Nephron progenitor cell (in vitro differentiated cells): ENCODE measurements at regions not wholly inside any gene's neighbourhood (a gene's known extent, or its start where the extent isn't known, plus 50 kb on each side); places are given as distances from the start of the nearest gene placed in this dataset.
"Not testable (repeated sequence)": the region's sequence is repeated elsewhere in the genome, so short reads cannot be mapped to it uniquely, and the experiment has no call there.

ENCODE experiments used
- DNase-seq: peaks from one replicate; pipeline ENCODE4 v3.0.0; 2021
- H3K27ac Mint-ChIP-seq: 2 replicates; pipeline ENCODE4 v1.8.0; 2021; ENCODE audit warnings: mild to moderate bottlenecking, moderate library complexity, mixed read lengths
- H3K27me3 Mint-ChIP-seq: 2 replicates; pipeline ENCODE4 v1.8.0; 2021; ENCODE audit warnings: mild to moderate bottlenecking, low read depth, mixed read lengths; ENCODE audit not compliant: poor library complexity
- H3K36me3 Mint-ChIP-seq: 2 replicates; pipeline ENCODE4 v1.8.0; 2021; ENCODE audit warnings: low read depth, mixed read lengths
- H3K4me1 Mint-ChIP-seq: 2 replicates; pipeline ENCODE4 v1.8.0; 2021; ENCODE audit warnings: mixed read lengths
- H3K4me3 Mint-ChIP-seq: 2 replicates; pipeline ENCODE4 v1.8.0; 2021; ENCODE audit warnings: mild to moderate bottlenecking, moderate library complexity, mixed read lengths
- H3K9me3 Mint-ChIP-seq: 2 replicates; pipeline ENCODE4 v1.8.0; 2021; ENCODE audit warnings: mild to moderate bottlenecking, moderate library complexity, mixed read lengths
- CTCF ChIP-seq: fragments of 200-600 bp; sonication (generic); IDR thresholded peaks from 2 replicates; pipeline ENCODE4 v1.5.0; 2021; ENCODE audit warnings: antibody characterized with exemption

- H3K9me3 Mint-ChIP-seq: peaks cover 10% of the 10 kb centered on the region
- H3K27ac Mint-ChIP-seq: no peak overlapping the region
- no peak overlapping the region for H3K4me3 Mint-ChIP-seq
- peaks cover 8% of the 10 kb centered on the region for H3K36me3 Mint-ChIP-seq
- no peaks in the 10 kb centered on the region for H3K27me3 Mint-ChIP-seq
- no peak for DNase-seq
- no peak for TF ChIP-seq CTCF
- no peaks in the 10 kb centered on the region for H3K4me1 Mint-ChIP-seq
Observed at GRCh38 chrX:125681058-125681457, 361.4 kb downstream of the TEX13C start.

- Mint-ChIP-seq H3K9me3 (peaks cover 8% of the 10 kb centered on the region), H3K4me3 (no peak overlapping the region), H3K4me1 (no peaks in the 10 kb centered on the region)
Observed at GRCh38 chrX:125681507-125681906, 361.8 kb downstream of the TEX13C start.

GRCh38 chrX:125690522-125690921 lies 370.9 kb downstream of the TEX13C start:
- H3K27ac Mint-ChIP-seq, H3K4me1 Mint-ChIP-seq, H3K27me3 Mint-ChIP-seq, H3K4me3 Mint-ChIP-seq, H3K36me3 Mint-ChIP-seq, H3K9me3 Mint-ChIP-seq, DNase-seq: not testable (repeated sequence)

More at GRCh38 chrX:125681507-125681906, 361.8 kb downstream of the TEX13C start:
- DNase-seq: no peak
- Mint-ChIP-seq H3K36me3 (peaks cover 7% of the 10 kb centered on the region), H3K27ac (no peak overlapping the region), H3K27me3 (no peaks in the 10 kb centered on the region)
- TF ChIP-seq CTCF: no peak

- TF ChIP-seq CTCF: no peak
- no peaks in the 10 kb centered on the region for H3K27me3 Mint-ChIP-seq
- peaks cover 7% of the 10 kb centered on the region for H3K9me3 Mint-ChIP-seq
- no peak for DNase-seq
- H3K36me3 Mint-ChIP-seq: peaks cover 4% of the 10 kb centered on the region
- no peak overlapping the region for H3K4me3 Mint-ChIP-seq
- H3K4me1 Mint-ChIP-seq: no peaks in the 10 kb centered on the region
- H3K27ac Mint-ChIP-seq: no peak overlapping the region
Observed at GRCh38 chrX:125694171-125694570, 374.5 kb downstream of the TEX13C start.

- Mint-ChIP-seq H3K4me1 (no peaks in the 10 kb centered on the region), H3K27ac (no peak overlapping the region), H3K4me3 (no peak overlapping the region), H3K36me3 (no peaks in the 10 kb centered on the region), H3K9me3 (peaks cover 10% of the 10 kb centered on the region), H3K27me3 (peaks cover 4% of the 10 kb centered on the region)
- DNase-seq: no peak
- TF ChIP-seq CTCF: no peak
Observed at GRCh38 chrX:125709074-125709473, 389.4 kb downstream of the TEX13C start.

- Mint-ChIP-seq H3K36me3 (no peaks in the 10 kb centered on the region), H3K27me3 (peaks cover 4% of the 10 kb centered on the region)
Observed at GRCh38 chrX:125709532-125709931, 389.9 kb downstream of the TEX13C start.

More at GRCh38 chrX:125709532-125709931, 389.9 kb downstream of the TEX13C start:
- no peak for DNase-seq
- peaks cover 6% of the 10 kb centered on the region for H3K9me3 Mint-ChIP-seq
- H3K4me3 Mint-ChIP-seq: no peak overlapping the region
- no peak overlapping the region for H3K27ac Mint-ChIP-seq
- H3K4me1 Mint-ChIP-seq: no peaks in the 10 kb centered on the region
- TF ChIP-seq CTCF: no peak
